ENCODE measurements at regions not wholly inside any gene's neighbourhood (a gene's known extent, or its start where the extent isn't known, plus 50 kb on each side); places are given as distances from the start of the nearest gene placed in this dataset.

GRCh38 chr7:46759711-46760480, 822.0 kb downstream of the TNS3 start:
- no peaks in the 10 kb centered on the region for H3K36me3 ChIP-seq (ENCODE audit: insufficient read depth)
- no peaks in the 10 kb centered on the region for H3K79me2 ChIP-seq (replicated peaks; ENCODE audit: insufficient read depth)
- no peak for ATAC-seq
- H3K27ac Mint-ChIP-seq = no peak overlapping the region
- H4K20me1 ChIP-seq (replicated peaks; ENCODE audit: insufficient read depth) = no peaks in the 10 kb centered on the region
- no peaks in the 10 kb centered on the region for H3K4me1 ChIP-seq (ENCODE audit: insufficient read depth)
- H3K9me2 ChIP-seq (ENCODE audit: insufficient read depth) = 0 out of 2 replicates have a peak, but pooled peaks cover 9% of the 10 kb centered on the region
- TF ChIP-seq CREB1 (CRISPR knock-in tag; IDR thresholded peaks at IDR 0.05; ENCODE audit: low read depth) (no peak), ZNF331 (CRISPR knock-in tag; IDR thresholded peaks at IDR 0.05; ENCODE audit: low read depth) (no peak), CTCF (conservative IDR thresholded peaks at IDR 0.05; ENCODE audit: low read depth in 2 of 2) (no peak), JUNB (IDR thresholded peaks at IDR 0.05; ENCODE audit: unreplicated experiment) (no peak), EZH2phosphoT487 (IDR thresholded peaks at IDR 0.05; ENCODE audit: unreplicated experiment) (no peak), STAT1 (IDR thresholded peaks at IDR 0.05; ENCODE audit: unreplicated experiment) (no peak), ETS1 (IDR thresholded peaks at IDR 0.05) (no peak), EZH2 (IDR thresholded peaks at IDR 0.05; ENCODE audit: low read depth, unreplicated experiment) (no peak), ZNF462 (CRISPR knock-in tag; IDR thresholded peaks at IDR 0.05) (no peak)
- no peaks in the 10 kb centered on the region for H3K9me3 Mint-ChIP-seq
- H3K4me2 ChIP-seq = no peak overlapping the region
- H3K4me3 Mint-ChIP-seq = no peak overlapping the region
- H3K27me3 Mint-ChIP-seq (ENCODE audit: insufficient read depth, low read depth, poor library complexity) = peaks cover 2% of the 10 kb centered on the region
- H3K4me3 ChIP-seq = no peak overlapping the region
- H3F3A ChIP-seq (replicated peaks; ENCODE audit: low read depth) = no peaks in the 10 kb centered on the region
- no peak overlapping the region for H2AFZ ChIP-seq
- no peaks in the 10 kb centered on the region for H3K36me3 Mint-ChIP-seq (ENCODE audit: low read depth)
- H3K27ac ChIP-seq (ENCODE audit: low read depth) = no peak overlapping the region
- H3K4me1 Mint-ChIP-seq = peaks cover 2% of the 10 kb centered on the region; the same call in 1 of the 3 replicates
- H3K27me3 ChIP-seq (ENCODE audit: insufficient read depth) = no peaks in the 10 kb centered on the region
- DNase-seq (ENCODE audit: low spot score) = no peak
